Fibroblast of the aortic adventitia (primary cell): ENCODE measurements at regions not wholly inside any gene's neighbourhood (a gene's known extent, or its start where the extent isn't known, plus 50 kb on each side); places are given as distances from the start of the nearest gene placed in this dataset. TPM values are rescaled to one million over a fixed set of nuclear protein-coding genes. Genes with fewer than 3 reads are reported as not detected.

Source experiments
- DNase-seq: peaks from one replicate; pipeline ENCODE4 v3.0.0-alpha.2; 2010; ENCODE audit warnings: low read depth
- H3K4me3 ChIP-seq: 2 replicates; pipeline ENCODE4 v1.5.1; 2011; ENCODE audit warnings: low read depth, mild to moderate bottlenecking, control low read depth, low read length, moderate library complexity
- small RNA-seq: library from RNA; depleted of rRNA; stranded (forward); fragments of <200 nt; gene quantifications from one replicate; pipeline ENCODE3, GENCODE V24; 2012
- TF ChIP-seq, protein P1 (sequence below): IDR thresholded peaks from 2 replicates; pipeline ENCODE4 v1.5.1; 2011; ENCODE audit warnings: mild to moderate bottlenecking, low read length, control low read depth, inconsistent platforms; ENCODE audit not compliant: insufficient read depth

DNA sequence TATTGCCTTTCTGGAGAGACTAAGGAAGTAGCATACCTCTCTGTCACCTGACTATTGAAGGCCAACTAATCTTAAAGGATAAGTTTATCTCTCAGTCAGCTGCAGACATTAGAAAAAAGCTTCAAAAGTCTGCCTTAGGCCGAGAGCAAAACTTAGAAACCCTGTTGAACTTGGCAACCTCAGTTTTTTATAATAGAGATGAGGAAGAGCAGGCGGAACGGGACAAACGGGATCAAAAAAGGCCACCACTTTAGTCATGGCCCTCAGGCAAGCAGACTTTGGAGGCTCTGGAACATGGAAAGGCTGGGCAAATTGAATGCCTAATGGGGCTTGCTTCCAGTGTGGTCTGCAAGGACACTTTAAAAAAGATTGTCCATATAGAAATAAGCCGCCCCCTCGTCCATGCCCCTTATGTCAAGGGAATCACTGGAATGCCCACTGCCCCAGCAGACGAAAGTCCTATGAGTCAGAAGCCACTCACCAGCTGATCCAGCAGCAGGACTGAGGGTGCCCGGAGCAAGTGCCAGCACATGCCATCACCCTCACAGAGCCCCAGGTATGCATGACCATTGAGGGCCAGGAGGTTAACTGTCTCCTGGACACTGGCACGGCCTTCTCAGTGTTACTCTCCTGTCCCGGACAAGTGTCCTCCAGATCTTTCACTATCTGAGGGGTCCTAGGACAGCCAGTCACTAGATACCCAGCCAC lies 61.5 kb upstream of the FAM98A start:
- no peak overlapping the region for H3K4me3 ChIP-seq
- DNase-seq: no peak
- TF ChIP-seq, protein P1, sequence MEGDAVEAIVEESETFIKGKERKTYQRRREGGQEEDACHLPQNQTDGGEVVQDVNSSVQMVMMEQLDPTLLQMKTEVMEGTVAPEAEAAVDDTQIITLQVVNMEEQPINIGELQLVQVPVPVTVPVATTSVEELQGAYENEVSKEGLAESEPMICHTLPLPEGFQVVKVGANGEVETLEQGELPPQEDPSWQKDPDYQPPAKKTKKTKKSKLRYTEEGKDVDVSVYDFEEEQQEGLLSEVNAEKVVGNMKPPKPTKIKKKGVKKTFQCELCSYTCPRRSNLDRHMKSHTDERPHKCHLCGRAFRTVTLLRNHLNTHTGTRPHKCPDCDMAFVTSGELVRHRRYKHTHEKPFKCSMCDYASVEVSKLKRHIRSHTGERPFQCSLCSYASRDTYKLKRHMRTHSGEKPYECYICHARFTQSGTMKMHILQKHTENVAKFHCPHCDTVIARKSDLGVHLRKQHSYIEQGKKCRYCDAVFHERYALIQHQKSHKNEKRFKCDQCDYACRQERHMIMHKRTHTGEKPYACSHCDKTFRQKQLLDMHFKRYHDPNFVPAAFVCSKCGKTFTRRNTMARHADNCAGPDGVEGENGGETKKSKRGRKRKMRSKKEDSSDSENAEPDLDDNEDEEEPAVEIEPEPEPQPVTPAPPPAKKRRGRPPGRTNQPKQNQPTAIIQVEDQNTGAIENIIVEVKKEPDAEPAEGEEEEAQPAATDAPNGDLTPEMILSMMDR: no peak

DNA sequence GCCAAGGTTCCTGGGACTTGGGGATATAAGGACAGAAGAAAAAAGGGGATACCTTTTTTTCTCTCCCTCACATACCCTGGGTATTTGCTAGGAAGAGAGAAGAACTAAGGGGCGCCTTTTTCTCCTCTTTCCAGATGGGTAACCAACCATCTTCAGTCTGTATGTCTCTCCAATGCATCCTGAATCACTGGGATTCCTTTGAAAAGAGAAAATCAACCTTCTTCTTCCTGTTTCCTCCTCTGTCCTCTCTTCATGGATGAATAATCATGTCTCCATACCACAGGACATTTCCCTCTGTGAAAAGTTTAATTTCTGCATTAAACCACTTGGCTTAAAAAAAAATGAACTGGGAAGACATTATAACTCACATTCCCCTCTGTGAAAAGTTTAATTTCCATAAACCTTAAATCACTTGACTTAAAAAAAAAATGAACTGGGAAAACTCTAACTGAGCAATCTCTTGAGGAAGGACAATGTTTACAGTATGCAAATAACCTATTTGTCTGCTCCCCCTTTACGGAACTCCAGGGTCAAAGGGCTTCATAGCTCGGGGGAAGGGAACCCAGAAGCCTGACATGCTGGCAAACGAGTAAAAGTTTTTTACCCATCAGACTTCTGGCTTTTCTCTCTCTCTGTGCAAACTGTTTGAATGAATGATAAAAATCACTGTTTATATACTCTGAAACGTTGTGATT lies 56.7 kb upstream of the FAM98A start:
- H3K4me3 ChIP-seq: no peak overlapping the region
- DNase-seq: no peak
- TF ChIP-seq, protein P1: no peak

DNA sequence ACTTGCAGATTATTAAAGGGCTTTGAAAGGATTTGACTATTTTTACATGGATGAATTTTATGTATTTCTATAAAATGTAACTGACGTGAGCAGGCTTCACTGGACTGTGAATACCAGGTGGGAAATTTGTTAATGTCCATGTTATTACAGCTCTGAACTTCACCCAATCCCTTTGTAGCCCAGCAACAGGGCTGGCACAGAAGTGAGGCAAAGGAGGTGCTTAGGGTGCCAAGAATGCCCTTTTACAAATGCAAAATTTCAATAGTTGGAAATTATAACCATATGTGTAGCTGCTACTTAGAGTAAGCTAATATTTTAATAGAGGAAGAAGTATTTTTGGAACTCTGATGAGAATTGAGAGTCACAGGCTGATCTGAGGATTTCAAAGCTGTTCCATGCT lies 53.7 kb upstream of the FAM98A start:
- H3K4me3 ChIP-seq: no peak overlapping the region
- no peak for DNase-seq
- TF ChIP-seq, protein P1: no peak

DNA sequence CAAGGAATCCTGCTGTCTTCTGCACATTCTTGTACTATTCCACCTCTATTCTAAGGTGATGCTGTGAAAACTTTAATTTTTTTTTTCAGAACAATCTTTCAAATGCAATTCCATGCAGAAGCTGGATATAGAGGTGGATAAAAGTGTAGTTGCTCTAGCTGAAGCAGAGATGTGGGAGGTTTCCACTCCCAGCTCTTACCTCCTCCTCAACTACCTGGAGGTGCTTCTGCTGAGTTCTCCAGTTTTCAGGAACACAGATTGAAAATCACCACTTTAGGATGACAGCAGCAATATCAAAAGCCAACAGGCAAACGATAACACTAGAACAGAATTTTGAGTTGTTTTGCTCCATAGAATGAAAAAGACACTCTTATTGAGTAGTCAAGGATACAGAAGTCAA lies 51.1 kb upstream of the FAM98A start:
- no peak for DNase-seq
- no peak overlapping the region for H3K4me3 ChIP-seq
- TF ChIP-seq, protein P1: no peak

Small RNA genes in the stretch of these regions (small RNA-seq; reads per million reads assigned to genes)
- gene AC013442.1: not detected
- not detected for gene AC083939.1
- not detected for gene MIR548AD
- gene RNU6-1117P: not detected
